PC-9 (cell line): ENCODE measurements at regions not wholly inside any gene's neighbourhood (a gene's known extent, or its start where the extent isn't known, plus 50 kb on each side); places are given as distances from the start of the nearest gene placed in this dataset.

Experiments used
- EZH2 ChIP-seq: fragments of 200-600 bp; sonication (generic); IDR thresholded peaks from 2 replicates; pipeline ENCODE4 v1.8.0; 2017; ENCODE audit warnings: antibody characterized with exemption, low read depth
- TF ChIP-seq, protein P1 (sequence below): fragments of 200-600 bp; sonication (generic); conservative IDR thresholded peaks from 2 replicates; pipeline ENCODE4 v1.6.1; 2017; ENCODE audit warnings: mixed run types, antibody characterized with exemption, mild to moderate bottlenecking, moderate library complexity

DNA sequence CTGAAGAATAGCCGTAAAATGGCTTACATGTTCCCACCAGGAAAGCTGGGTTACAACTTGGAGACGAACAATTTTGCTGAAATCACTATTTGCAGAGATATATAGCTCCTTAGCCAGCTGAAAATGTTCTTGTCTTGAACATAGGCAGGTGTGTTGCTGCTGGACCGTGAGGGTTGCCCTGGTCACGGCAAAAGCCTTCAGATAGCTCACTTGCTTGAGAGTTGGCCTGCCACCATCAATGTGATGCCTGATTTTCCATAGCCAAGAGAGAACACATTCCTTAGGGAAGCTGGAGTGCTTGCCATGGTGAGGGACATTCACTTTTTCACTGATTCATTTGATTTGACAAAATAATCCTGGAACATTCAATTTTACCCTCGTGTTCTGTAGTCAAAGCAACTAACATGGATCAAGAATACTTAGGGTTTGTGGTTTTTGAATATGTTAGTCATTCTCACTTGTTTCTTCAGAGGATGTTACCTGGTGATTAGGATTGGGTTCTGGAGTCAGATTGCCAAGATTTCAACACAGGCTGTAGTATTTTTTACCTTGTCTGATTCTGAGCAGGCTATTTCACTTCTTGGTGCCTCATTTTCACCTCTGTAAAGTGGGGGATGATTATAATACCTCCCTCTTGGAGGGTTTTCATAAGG is 536.9 kb downstream of the RAPGEF2 start:
- TF ChIP-seq, protein P1, sequence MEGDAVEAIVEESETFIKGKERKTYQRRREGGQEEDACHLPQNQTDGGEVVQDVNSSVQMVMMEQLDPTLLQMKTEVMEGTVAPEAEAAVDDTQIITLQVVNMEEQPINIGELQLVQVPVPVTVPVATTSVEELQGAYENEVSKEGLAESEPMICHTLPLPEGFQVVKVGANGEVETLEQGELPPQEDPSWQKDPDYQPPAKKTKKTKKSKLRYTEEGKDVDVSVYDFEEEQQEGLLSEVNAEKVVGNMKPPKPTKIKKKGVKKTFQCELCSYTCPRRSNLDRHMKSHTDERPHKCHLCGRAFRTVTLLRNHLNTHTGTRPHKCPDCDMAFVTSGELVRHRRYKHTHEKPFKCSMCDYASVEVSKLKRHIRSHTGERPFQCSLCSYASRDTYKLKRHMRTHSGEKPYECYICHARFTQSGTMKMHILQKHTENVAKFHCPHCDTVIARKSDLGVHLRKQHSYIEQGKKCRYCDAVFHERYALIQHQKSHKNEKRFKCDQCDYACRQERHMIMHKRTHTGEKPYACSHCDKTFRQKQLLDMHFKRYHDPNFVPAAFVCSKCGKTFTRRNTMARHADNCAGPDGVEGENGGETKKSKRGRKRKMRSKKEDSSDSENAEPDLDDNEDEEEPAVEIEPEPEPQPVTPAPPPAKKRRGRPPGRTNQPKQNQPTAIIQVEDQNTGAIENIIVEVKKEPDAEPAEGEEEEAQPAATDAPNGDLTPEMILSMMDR: no peak
- TF ChIP-seq EZH2: no peak
